A549 (cell line): ENCODE measurements at regions not wholly inside any gene's neighbourhood (a gene's known extent, or its start where the extent isn't known, plus 50 kb on each side); places are given as distances from the start of the nearest gene placed in this dataset.

ENCODE experiments used
- CBX8 ChIP-seq: fragments of 200-600 bp; sonication (generic); IDR thresholded peaks from 2 replicates; pipeline ENCODE4 v1.6.1; 2016
- GATA3 ChIP-seq: IDR thresholded peaks from 2 replicates; pipeline ENCODE4 v1.6.1; 2012; ENCODE audit warnings: borderline replicate concordance
- HDAC2 ChIP-seq: fragments of 200-600 bp; sonication (generic); IDR thresholded peaks from 2 replicates; pipeline ENCODE4 v1.6.1; 2016
- JUN ChIP-seq, 2 experiments: fragments of >200 bp; sonication (Bioruptor Twin); formaldehyde crosslinking; IDR thresholded peaks; 2 replicates in 1 of 2; 3 replicates in 1 of 2; pipeline ENCODE4 v1.6.1; 2016 to 2017
- MAFK ChIP-seq: fragments of 450-650 bp; IDR thresholded peaks from 2 replicates; pipeline ENCODE4 v1.6.1; 2014; ENCODE audit not compliant: partially characterized antibody
- POLR2A ChIP-seq: IDR thresholded peaks from 2 replicates; pipeline ENCODE4 v1.6.1; 2012; ENCODE audit warnings: mild to moderate bottlenecking, low read length
- SREBF2 ChIP-seq: fragments of 450-650 bp; IDR thresholded peaks from 2 replicates; pipeline ENCODE4 v1.6.1; 2014; ENCODE audit warnings: mild to moderate bottlenecking, moderate library complexity

DNA sequence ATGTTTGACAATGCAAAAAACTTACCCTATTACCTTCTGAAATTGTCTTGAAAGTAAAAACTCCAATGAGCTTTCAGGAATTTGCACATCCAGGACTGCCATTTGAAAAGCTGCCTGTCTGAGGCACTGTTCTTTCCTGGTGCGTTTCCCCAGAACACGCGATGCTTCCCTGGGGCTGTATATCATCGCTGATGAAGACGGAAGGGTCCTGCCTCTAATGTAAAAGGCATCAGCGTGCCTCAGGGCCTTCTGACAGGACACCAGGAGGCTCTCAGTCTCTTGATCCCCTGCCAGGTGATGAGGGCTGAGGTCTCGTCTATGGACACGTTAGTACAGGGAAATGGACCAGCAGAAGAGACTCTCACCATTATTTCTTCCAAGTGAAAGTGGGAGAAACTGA, 296.8 kb downstream of the EFNB2 start:
- TF ChIP-seq GATA3 = no peak
- no peak for TF ChIP-seq HDAC2
- TF ChIP-seq MAFK = no peak
- TF ChIP-seq SREBF2 = no peak
- TF ChIP-seq JUN (IDR thresholded peaks at IDR 0.05) = no peak
- TF ChIP-seq CBX8 = no peak
- no peak for TF ChIP-seq POLR2A
